ENCODE measurements at regions not wholly inside any gene's neighbourhood (a gene's known extent, or its start where the extent isn't known, plus 50 kb on each side); places are given as distances from the start of the nearest gene placed in this dataset.
A peak's percentile ranks its signal among the peaks of the same experiment; 100 is the strongest.

GRCh38 chr11:95417832-95418231, 186.8 kb upstream of the SESN3 start:
- H3K4me2 ChIP-seq (ENCODE audit: extremely low read depth, insufficient read depth, low read length) = no peak overlapping the region
- H3K4me1 ChIP-seq (ENCODE audit: control insufficient read depth, extremely low read depth, insufficient read depth, low read length) = no peaks in the 10 kb centered on the region
- no peak overlapping the region for H3K9ac ChIP-seq (ENCODE audit: insufficient read depth, low read length)
- no peaks in the 10 kb centered on the region for H3K9me3 ChIP-seq (ENCODE audit: control insufficient read depth, insufficient read depth, low read depth, low read length)
- no peaks in the 10 kb centered on the region for H3K79me2 ChIP-seq (ENCODE audit: control insufficient read depth, insufficient read depth, low read length)
- H4K20me1 ChIP-seq (ENCODE audit: control insufficient read depth, extremely low read depth, insufficient read depth, low read length) = no peaks in the 10 kb centered on the region
- TF ChIP-seq EZH2 (IDR thresholded peaks at IDR 0.05; ENCODE audit: low read length, missing control alignments) (no peak), CTCF (conservative IDR thresholded peaks at IDR 0.05 in 1 of 2, IDR thresholded peaks at IDR 0.05 in 1 of 2; ENCODE audit: low read depth in 1 of 2, low read length in 2 of 2) (no peak)
- H3K4me3 ChIP-seq (replicated peaks in 1 of 4; ENCODE audit: control extremely low read depth in 1 of 4, insufficient read depth in 1 of 4, low read depth in 3 of 4, low read length in 4 of 4) = no peak overlapping the region
- H3K27ac ChIP-seq (ENCODE audit: insufficient read depth, low read length) = no peak overlapping the region
- H3K36me3 ChIP-seq (ENCODE audit: control insufficient read depth, insufficient read depth, low read length) = no peaks in the 10 kb centered on the region
- no peak overlapping the region for H2AFZ ChIP-seq (ENCODE audit: low read length)
- no peak for DNase-seq (ENCODE audit: low read depth in 2 of 2)
- H3K27me3 ChIP-seq (ENCODE audit: control insufficient read depth, insufficient read depth, low read length) = no peaks in the 10 kb centered on the region

- no peak overlapping the region for H3K4me3 ChIP-seq (replicated peaks in 1 of 4; ENCODE audit: control extremely low read depth in 1 of 4, insufficient read depth in 1 of 4, low read depth in 3 of 4, low read length in 4 of 4)
- no peak overlapping the region for H2AFZ ChIP-seq (ENCODE audit: low read length)
- no peaks in the 10 kb centered on the region for H4K20me1 ChIP-seq (ENCODE audit: control insufficient read depth, extremely low read depth, insufficient read depth, low read length)
- peak in 1 of 2 donors; percentile 13 for DNase-seq (ENCODE audit: low read depth in 2 of 2)
- H3K27me3 ChIP-seq (ENCODE audit: control insufficient read depth, insufficient read depth, low read length) = no peaks in the 10 kb centered on the region
- H3K9me3 ChIP-seq (ENCODE audit: control insufficient read depth, insufficient read depth, low read depth, low read length) = no peaks in the 10 kb centered on the region
- no peaks in the 10 kb centered on the region for H3K36me3 ChIP-seq (ENCODE audit: control insufficient read depth, insufficient read depth, low read length)
- no peak for TF ChIP-seq EZH2 (IDR thresholded peaks at IDR 0.05; ENCODE audit: low read length, missing control alignments)
- no peak for TF ChIP-seq CTCF (conservative IDR thresholded peaks at IDR 0.05 in 1 of 2, IDR thresholded peaks at IDR 0.05 in 1 of 2; ENCODE audit: low read depth in 1 of 2, low read length in 2 of 2)
- no peak overlapping the region for H3K4me2 ChIP-seq (ENCODE audit: extremely low read depth, insufficient read depth, low read length)
- no peaks in the 10 kb centered on the region for H3K4me1 ChIP-seq (ENCODE audit: control insufficient read depth, extremely low read depth, insufficient read depth, low read length)
- no peaks in the 10 kb centered on the region for H3K79me2 ChIP-seq (ENCODE audit: control insufficient read depth, insufficient read depth, low read length)
- no peak overlapping the region for H3K9ac ChIP-seq (ENCODE audit: insufficient read depth, low read length)
- no peak overlapping the region for H3K27ac ChIP-seq (ENCODE audit: insufficient read depth, low read length)
Observed at GRCh38 chr11:95415837-95416304, 184.9 kb upstream of the SESN3 start.

- TF ChIP-seq EZH2 (IDR thresholded peaks at IDR 0.05; ENCODE audit: low read length, missing control alignments) (no peak), CTCF (conservative IDR thresholded peaks at IDR 0.05 in 1 of 2, IDR thresholded peaks at IDR 0.05 in 1 of 2; ENCODE audit: low read depth in 1 of 2, low read length in 2 of 2) (no peak)
Observed at GRCh38 chr11:95414217-95414616, 183.2 kb upstream of the SESN3 start.

More at GRCh38 chr11:95414217-95414616, 183.2 kb upstream of the SESN3 start:
- Histone ChIP-seq H3K4me1 (ENCODE audit: control insufficient read depth, extremely low read depth, insufficient read depth, low read length) (no peaks in the 10 kb centered on the region), H3K4me2 (ENCODE audit: extremely low read depth, insufficient read depth, low read length) (no peak overlapping the region), H3K9me3 (ENCODE audit: control insufficient read depth, insufficient read depth, low read depth, low read length) (no peaks in the 10 kb centered on the region), H3K27ac (ENCODE audit: insufficient read depth, low read length) (no peak overlapping the region), H3K36me3 (ENCODE audit: control insufficient read depth, insufficient read depth, low read length) (no peaks in the 10 kb centered on the region), H3K27me3 (ENCODE audit: control insufficient read depth, insufficient read depth, low read length) (no peaks in the 10 kb centered on the region), H3K4me3 (replicated peaks in 1 of 4; ENCODE audit: control extremely low read depth in 1 of 4, insufficient read depth in 1 of 4, low read depth in 3 of 4, low read length in 4 of 4) (no peak overlapping the region), H3K9ac (ENCODE audit: insufficient read depth, low read length) (no peak overlapping the region), H3K79me2 (ENCODE audit: control insufficient read depth, insufficient read depth, low read length) (no peaks in the 10 kb centered on the region), H4K20me1 (ENCODE audit: control insufficient read depth, extremely low read depth, insufficient read depth, low read length) (no peaks in the 10 kb centered on the region), H2AFZ (ENCODE audit: low read length) (no peak overlapping the region)
- no peak for DNase-seq (ENCODE audit: low read depth in 2 of 2)
